B cell (primary cell): ENCODE measurements at regions not wholly inside any gene's neighbourhood (a gene's known extent, or its start where the extent isn't known, plus 50 kb on each side); places are given as distances from the start of the nearest gene placed in this dataset.

ENCODE experiments used
- ATAC-seq: fragments of 200-7000 bp; cut with Tn5 transposase; one replicate; pipeline ENCODE4 v1.10.0; 2021; ENCODE audit warnings: low read depth, mild to moderate bottlenecking, moderate number of reproducible peaks, moderate library complexity
- CTCF ChIA-PET: fragments of 350-600 bp; sonication (Branson Sonifier 250); formaldehyde crosslinking; loops from one replicate; lab custom pipeline; 2021; ENCODE audit warnings: antibody characterized with exemption, inconsistent platforms; lab: Charles Lee
- POLR2A ChIA-PET: fragments of 350-600 bp; sonication (Branson Sonifier 250); formaldehyde crosslinking; loops from one replicate; lab custom pipeline; 2021; ENCODE audit warnings: antibody characterized with exemption; lab: Charles Lee
- DNase-seq: peaks from one replicate; pipeline ENCODE4 v3.0.0; 2013
- H2AFZ ChIP-seq: 2 replicates; pipeline ENCODE4 v1.6.1; 2012; ENCODE audit warnings: mild to moderate bottlenecking, low read depth, low read length; ENCODE audit not compliant: insufficient read depth, poor library complexity, severe bottlenecking
- H3K27ac ChIP-seq, 2 donors: 1 replicate in 1 of 2; 2 replicates in 1 of 2; pipeline ENCODE4 v1.5.1; 2012 to 2013; ENCODE audit warnings: low read length in 2 of 2, mild to moderate bottlenecking in 2 of 2, moderate library complexity in 1 of 2
- H3K27me3 ChIP-seq, 4 experiments: fragments of 200-600 bp in 1 of 4; sonication (generic) in 1 of 4; replicated peaks in 1 of 4; 1 replicate in 2 of 4; 2 replicates in 2 of 4; pipeline versions ENCODE4 v1.6.1 to v1.7.0; 2013 to 2016; ENCODE audit warnings: low read length in 3 of 4, mild to moderate bottlenecking in 2 of 4, mixed read lengths in 1 of 4, moderate library complexity in 1 of 4; ENCODE audit not compliant: insufficient read depth in 4 of 4, control insufficient read depth in 3 of 4; ENCODE audit errors: control extremely low read depth in 1 of 4
- H3K36me3 ChIP-seq, 2 experiments: replicated peaks in 1 of 2; 1 replicate in 1 of 2; 2 replicates in 1 of 2; pipeline versions ENCODE4 v1.6.1 to v1.7.1; 2013; ENCODE audit warnings: low read length in 1 of 2; ENCODE audit not compliant: insufficient read depth in 2 of 2, control insufficient read depth in 1 of 2; ENCODE audit errors: control extremely low read depth in 1 of 2, extremely low read depth in 1 of 2
- H3K4me1 ChIP-seq, 2 donors: fragments of 200-600 bp in 1 of 2; sonication (generic) in 1 of 2; 1 replicate in 1 of 2; 2 replicates in 1 of 2; pipeline versions ENCODE4 v1.5.1 to v1.6.1; 2013 to 2017; ENCODE audit warnings: low read length in 2 of 2; ENCODE audit not compliant: control insufficient read depth in 2 of 2, insufficient read depth in 2 of 2
- H3K4me2 ChIP-seq: replicated peaks from 2 replicates; pipeline ENCODE3; 2012; ENCODE audit warnings: mild to moderate bottlenecking, low read depth, low read length; ENCODE audit not compliant: poor library complexity, severe bottlenecking
- H3K4me3 ChIP-seq, 5 experiments: fragments of 200-600 bp in 1 of 5; sonication (generic) in 1 of 5; 1 replicate in 3 of 5; 2 replicates in 2 of 5; pipeline versions ENCODE4 v1.5.1 to v1.7.0; 2011 to 2016; ENCODE audit warnings: low read length in 4 of 5, mild to moderate bottlenecking in 4 of 5, low read depth in 2 of 5, control low read depth in 1 of 5, moderate library complexity in 1 of 5; ENCODE audit not compliant: insufficient read depth in 1 of 5; ENCODE audit errors: control extremely low read depth in 1 of 5, extremely low read depth in 1 of 5
- H3K79me2 ChIP-seq: fragments of 200-600 bp; sonication (generic); one replicate; pipeline ENCODE4 v1.6.0; 2016; ENCODE audit warnings: low read length; ENCODE audit not compliant: control insufficient read depth, insufficient read depth
- H3K9ac ChIP-seq: fragments of 200-600 bp; sonication (generic); 2 replicates; pipeline ENCODE4 v1.6.1; 2017; ENCODE audit warnings: mild to moderate bottlenecking, low read length, moderate library complexity
- H3K9me3 ChIP-seq, 3 donors: one replicate each; pipeline versions ENCODE4 v1.6.1 to v1.7.1; 2013; ENCODE audit warnings: low read length in 2 of 3; ENCODE audit not compliant: control insufficient read depth in 2 of 3, insufficient read depth in 1 of 3; ENCODE audit errors: control extremely low read depth in 1 of 3
- H4K20me1 ChIP-seq: 2 replicates; pipeline ENCODE4 v1.6.0; 2012; ENCODE audit warnings: mild to moderate bottlenecking, low read length; ENCODE audit not compliant: insufficient read depth, control insufficient read depth, poor library complexity, severe bottlenecking
- H3K27ac Mint-ChIP-seq: one replicate; pipeline ENCODE4 v1.8.0; 2021; ENCODE audit warnings: mixed read lengths
- H3K27me3 Mint-ChIP-seq: one replicate; pipeline ENCODE4 v1.8.0; 2021; ENCODE audit warnings: mixed read lengths
- H3K4me1 Mint-ChIP-seq: one replicate; pipeline ENCODE4 v1.8.0; 2021; ENCODE audit warnings: mixed read lengths
- H3K4me3 Mint-ChIP-seq: one replicate; pipeline ENCODE4 v1.8.0; 2021; ENCODE audit warnings: mixed read lengths
- H3K9me3 Mint-ChIP-seq: one replicate; pipeline ENCODE4 v1.8.0; 2022; ENCODE audit warnings: mixed read lengths; ENCODE audit not compliant: insufficient read depth
- CTCF ChIP-seq: fragments of 200-600 bp; IDR thresholded peaks from one replicate; pipeline ENCODE4 v1.8.0; 2022; ENCODE audit warnings: antibody characterized with exemption, mild to moderate bottlenecking
- EZH2 ChIP-seq: IDR thresholded peaks from 2 replicates; pipeline ENCODE4 v1.6.1; 2012; ENCODE audit warnings: borderline replicate concordance, low read depth, mild to moderate bottlenecking, moderate library complexity, low read length; ENCODE audit not compliant: insufficient read depth, poor library complexity, severe bottlenecking
- WGBS: methylation state at CpG from one replicate; pipeline ENCODE4 v1.1.5; 2013; ENCODE audit warnings: missing lambda C conversion rate; ENCODE audit not compliant: insufficient coverage; 5-methylcytosine and 5-hydroxymethylcytosine counted together
- intact Hi-C: fragments of 100-400 bp; cut with micrococcal nuclease; formaldehyde crosslinking; loops from one replicate; pipeline ENCODE4 v1.10.0; 2022

DNA sequence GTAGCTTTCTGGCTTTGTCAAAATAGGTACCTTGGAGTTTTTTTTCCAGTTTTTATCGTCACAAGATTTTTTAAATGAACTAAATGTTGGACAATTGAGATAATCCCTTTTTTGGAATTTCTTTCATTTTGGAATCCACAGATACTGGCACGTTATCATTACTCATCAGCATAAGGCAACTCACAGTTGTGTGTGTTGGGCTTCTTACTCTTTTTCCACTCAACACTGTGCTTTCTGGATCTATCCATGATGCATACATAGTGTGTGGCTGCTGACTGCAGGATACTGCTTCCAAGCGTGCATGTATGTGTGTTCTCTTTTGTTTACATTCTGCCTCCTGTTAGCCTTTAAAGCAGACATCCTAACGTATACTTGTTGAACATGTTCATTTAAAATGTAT is 113.5 kb upstream of the FAM9A start:
- no peaks in the 10 kb centered on the region for H3K9me3 ChIP-seq
- no peaks in the 10 kb centered on the region for H3K4me1 Mint-ChIP-seq
- H3K36me3 ChIP-seq: no peaks in the 10 kb centered on the region
- no peaks in the 10 kb centered on the region for H3K9me3 Mint-ChIP-seq
- H3K4me3 Mint-ChIP-seq: no peak overlapping the region
- ChIA-PET POLR2A (no interaction called here), CTCF (no interaction called here)
- WGBS: no CpG with 5 or more reads among the region's 4 CpGs
- H3K4me3 ChIP-seq: no peak overlapping the region
- no peak overlapping the region for H3K4me2 ChIP-seq
- intact Hi-C loops: no loop called here
- DNase-seq (no peak), ATAC-seq (no peak)
- TF ChIP-seq EZH2: no peak
- TF ChIP-seq CTCF: no peak
- H4K20me1 ChIP-seq: no peaks in the 10 kb centered on the region
- no peaks in the 10 kb centered on the region for H3K4me1 ChIP-seq
- no peak overlapping the region for H3K9ac ChIP-seq
- no peak overlapping the region for H3K27ac ChIP-seq
- no peaks in the 10 kb centered on the region for H3K27me3 Mint-ChIP-seq
- H2AFZ ChIP-seq: no peak overlapping the region
- no peak overlapping the region for H3K27ac Mint-ChIP-seq
- H3K27me3 ChIP-seq: no peaks in the 10 kb centered on the region
- no peaks in the 10 kb centered on the region for H3K79me2 ChIP-seq

DNA sequence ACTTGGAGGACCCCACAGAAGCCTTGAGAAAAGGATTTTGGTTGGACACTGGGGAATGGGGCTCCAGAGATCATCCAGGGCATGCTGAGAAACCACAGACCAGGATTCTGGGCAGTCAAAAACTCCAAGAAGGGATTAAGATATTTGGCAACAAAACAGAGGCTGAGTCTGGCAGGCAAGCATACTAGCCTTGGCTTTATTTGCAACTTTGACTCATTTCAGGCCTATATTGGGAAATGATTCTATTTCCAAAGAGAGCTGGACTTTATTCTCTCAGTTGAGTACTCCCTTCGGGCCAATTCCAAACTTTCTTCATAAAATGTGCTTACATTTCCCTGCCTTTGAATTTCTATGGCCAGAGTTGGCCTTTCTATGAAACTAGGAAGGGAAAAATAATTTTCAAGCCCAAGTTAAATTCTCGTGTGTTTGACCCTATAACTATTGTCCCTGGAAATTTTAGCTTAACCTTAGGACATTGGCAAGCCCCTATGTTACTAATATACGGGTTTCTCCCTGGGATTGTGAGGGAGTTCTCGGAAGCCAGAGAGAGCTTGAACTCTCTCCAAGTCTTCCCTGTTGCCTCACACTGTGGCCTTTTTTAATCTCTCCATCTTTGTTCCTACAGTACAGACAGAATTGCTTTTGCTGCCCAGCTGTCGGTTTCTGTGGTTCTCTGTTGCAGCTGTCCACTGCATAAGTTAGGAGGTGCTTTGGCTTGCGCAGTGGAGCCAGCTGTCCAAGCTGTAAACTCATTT is 112.6 kb upstream of the FAM9A start:
- H3K27me3 ChIP-seq: no peaks in the 10 kb centered on the region
- no peak overlapping the region for H3K27ac ChIP-seq
- H3K4me3 Mint-ChIP-seq: no peak overlapping the region
- H3K36me3 ChIP-seq: no peaks in the 10 kb centered on the region
- no peak overlapping the region for H3K4me2 ChIP-seq
- 60% methylated on average over 1 of the region's 6 CpGs for WGBS
- no peaks in the 10 kb centered on the region for H3K9me3 Mint-ChIP-seq
- ChIA-PET POLR2A (no interaction called here), CTCF (no interaction called here)
- H3K27ac Mint-ChIP-seq: no peak overlapping the region
- no peaks in the 10 kb centered on the region for H3K27me3 Mint-ChIP-seq
- no peaks in the 10 kb centered on the region for H3K79me2 ChIP-seq
- no peaks in the 10 kb centered on the region for H3K4me1 ChIP-seq
- ATAC-seq (no peak), DNase-seq (no peak)
- H3K9me3 ChIP-seq: no peaks in the 10 kb centered on the region
- no peak overlapping the region for H3K4me3 ChIP-seq
- H3K9ac ChIP-seq: no peak overlapping the region
- no peaks in the 10 kb centered on the region for H3K4me1 Mint-ChIP-seq
- intact Hi-C loops: no loop called here
- H2AFZ ChIP-seq: no peak overlapping the region
- H4K20me1 ChIP-seq: no peaks in the 10 kb centered on the region
- TF ChIP-seq EZH2 (no peak), CTCF (no peak)
